ENCODE measurements at regions not wholly inside any gene's neighbourhood (a gene's known extent, or its start where the extent isn't known, plus 50 kb on each side); places are given as distances from the start of the nearest gene placed in this dataset.
A peak's percentile ranks its signal among the peaks of the same experiment; 100 is the strongest.

DNA sequence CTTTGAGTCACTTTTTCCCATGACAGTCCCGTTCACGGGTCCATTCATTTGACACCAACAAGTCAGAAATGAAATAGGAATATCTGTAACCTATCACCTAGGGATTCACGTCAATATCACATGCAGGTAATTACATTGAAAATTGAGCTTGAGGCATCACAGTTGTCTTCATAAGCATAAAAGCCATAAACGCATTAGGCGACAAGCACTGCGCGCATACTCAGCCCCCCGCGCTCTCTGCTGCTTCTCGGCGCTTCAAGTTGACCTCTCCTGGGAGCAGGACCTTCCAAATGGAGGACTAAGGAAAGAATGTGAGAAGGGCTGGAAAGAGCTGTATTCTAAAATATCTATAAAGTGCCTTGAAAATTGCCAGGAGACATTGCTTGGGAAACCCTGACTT lies 130.5 kb upstream of the TNS3 start:
- TF ChIP-seq EZH2 (IDR thresholded peaks at IDR 0.05; ENCODE audit: low read length, missing control alignments) (no peak), CTCF (conservative IDR thresholded peaks at IDR 0.05 in 1 of 2, IDR thresholded peaks at IDR 0.05 in 1 of 2; ENCODE audit: low read depth in 1 of 2, low read length in 2 of 2) (no peak)
- Histone ChIP-seq H2AFZ (ENCODE audit: low read length) (no peak overlapping the region), H3K36me3 (ENCODE audit: control insufficient read depth, insufficient read depth, low read length) (no peaks in the 10 kb centered on the region), H3K79me2 (ENCODE audit: control insufficient read depth, insufficient read depth, low read length) (no peaks in the 10 kb centered on the region), H3K27me3 (ENCODE audit: control insufficient read depth, insufficient read depth, low read length) (no peaks in the 10 kb centered on the region), H3K27ac (ENCODE audit: insufficient read depth, low read length) (no peak overlapping the region), H3K9ac (ENCODE audit: insufficient read depth, low read length) (no peak overlapping the region), H4K20me1 (ENCODE audit: control insufficient read depth, extremely low read depth, insufficient read depth, low read length) (no peaks in the 10 kb centered on the region), H3K4me2 (ENCODE audit: extremely low read depth, insufficient read depth, low read length) (no peak overlapping the region), H3K4me3 (replicated peaks in 1 of 4; ENCODE audit: control extremely low read depth in 1 of 4, insufficient read depth in 1 of 4, low read depth in 3 of 4, low read length in 4 of 4) (no peak overlapping the region), H3K9me3 (ENCODE audit: control insufficient read depth, insufficient read depth, low read depth, low read length) (no peaks in the 10 kb centered on the region), H3K4me1 (ENCODE audit: control insufficient read depth, extremely low read depth, insufficient read depth, low read length) (no peaks in the 10 kb centered on the region)
- no peak for DNase-seq (ENCODE audit: low read depth in 2 of 2)

DNA sequence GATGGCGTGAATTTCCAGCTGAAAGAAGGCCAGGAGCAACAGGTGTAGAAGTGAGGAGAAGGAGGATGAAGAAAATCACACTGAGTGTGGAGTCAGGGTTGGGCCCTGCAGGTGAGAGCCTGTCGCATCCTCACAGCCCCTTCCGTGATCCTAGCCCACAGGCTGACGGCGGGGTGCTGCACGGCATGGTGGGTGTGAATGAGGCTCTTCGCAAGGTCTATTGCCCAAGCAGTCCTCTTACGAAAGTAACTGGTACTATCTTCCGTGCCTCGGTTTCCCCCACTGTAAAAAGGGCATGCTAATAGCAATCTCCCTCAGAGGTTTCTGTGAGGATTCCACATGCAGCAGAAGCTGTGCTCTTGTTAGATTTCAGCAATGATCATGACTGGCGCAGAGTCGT lies 129.9 kb upstream of the TNS3 start:
- Histone ChIP-seq H3K9ac (ENCODE audit: insufficient read depth, low read length) (no peak overlapping the region), H3K36me3 (ENCODE audit: control insufficient read depth, insufficient read depth, low read length) (no peaks in the 10 kb centered on the region), H3K79me2 (ENCODE audit: control insufficient read depth, insufficient read depth, low read length) (no peaks in the 10 kb centered on the region), H3K4me3 (replicated peaks in 1 of 4; ENCODE audit: control extremely low read depth in 1 of 4, insufficient read depth in 1 of 4, low read depth in 3 of 4, low read length in 4 of 4) (no peak overlapping the region), H2AFZ (ENCODE audit: low read length) (no peak overlapping the region), H3K4me1 (ENCODE audit: control insufficient read depth, extremely low read depth, insufficient read depth, low read length) (no peaks in the 10 kb centered on the region), H3K27ac (ENCODE audit: insufficient read depth, low read length) (no peak overlapping the region), H3K27me3 (ENCODE audit: control insufficient read depth, insufficient read depth, low read length) (no peaks in the 10 kb centered on the region), H3K4me2 (ENCODE audit: extremely low read depth, insufficient read depth, low read length) (no peak overlapping the region), H3K9me3 (ENCODE audit: control insufficient read depth, insufficient read depth, low read depth, low read length) (no peaks in the 10 kb centered on the region), H4K20me1 (ENCODE audit: control insufficient read depth, extremely low read depth, insufficient read depth, low read length) (no peaks in the 10 kb centered on the region)
- no peak for DNase-seq (ENCODE audit: low read depth in 2 of 2)
- TF ChIP-seq CTCF (conservative IDR thresholded peaks at IDR 0.05 in 1 of 2, IDR thresholded peaks at IDR 0.05 in 1 of 2; ENCODE audit: low read depth in 1 of 2, low read length in 2 of 2) (no peak), EZH2 (IDR thresholded peaks at IDR 0.05; ENCODE audit: low read length, missing control alignments) (no peak)

DNA sequence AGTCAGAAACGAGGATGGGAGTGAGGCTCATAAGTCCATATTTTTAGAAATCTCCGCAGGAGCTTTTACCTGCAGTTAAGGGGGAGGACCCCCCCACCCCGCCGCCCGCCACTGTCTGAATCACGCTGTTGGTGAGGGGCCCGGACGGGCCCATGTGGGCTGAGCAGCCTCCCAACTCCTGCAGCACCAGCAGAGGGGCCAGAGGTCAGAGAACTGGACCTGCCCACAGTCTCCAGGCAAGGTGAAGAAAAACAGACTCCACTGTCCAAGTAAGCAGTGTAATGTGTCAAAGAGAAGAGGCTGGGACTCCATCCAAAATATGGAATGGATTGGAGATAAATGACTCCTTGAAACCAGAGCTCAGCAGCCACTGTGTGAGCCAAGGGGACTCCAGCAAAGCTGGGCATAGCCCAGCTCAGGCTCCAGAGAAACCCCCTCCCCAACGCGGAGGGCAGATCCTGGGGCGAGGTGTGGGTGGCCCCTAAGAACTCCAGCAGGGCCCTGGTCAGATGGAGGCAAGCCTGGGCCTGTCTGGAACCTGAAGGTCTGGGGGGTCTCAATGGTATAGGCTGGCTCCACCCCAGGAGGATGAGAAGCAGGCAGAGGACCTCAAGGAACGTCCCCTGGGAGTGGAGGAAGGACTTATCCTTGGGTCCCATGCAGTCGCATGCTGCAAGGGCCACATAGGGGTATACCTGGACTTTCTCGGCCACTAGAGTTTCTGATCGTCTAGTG lies 128.5 kb upstream of the TNS3 start:
- Histone ChIP-seq H3K79me2 (ENCODE audit: control insufficient read depth, insufficient read depth, low read length) (no peaks in the 10 kb centered on the region), H3K27me3 (ENCODE audit: control insufficient read depth, insufficient read depth, low read length) (no peaks in the 10 kb centered on the region), H3K27ac (ENCODE audit: insufficient read depth, low read length) (no peak overlapping the region), H3K9ac (ENCODE audit: insufficient read depth, low read length) (no peak overlapping the region), H3K4me3 (replicated peaks in 1 of 4; ENCODE audit: control extremely low read depth in 1 of 4, insufficient read depth in 1 of 4, low read depth in 3 of 4, low read length in 4 of 4) (no peak overlapping the region), H4K20me1 (ENCODE audit: control insufficient read depth, extremely low read depth, insufficient read depth, low read length) (no peaks in the 10 kb centered on the region), H3K4me1 (ENCODE audit: control insufficient read depth, extremely low read depth, insufficient read depth, low read length) (no peaks in the 10 kb centered on the region), H3K36me3 (ENCODE audit: control insufficient read depth, insufficient read depth, low read length) (no peaks in the 10 kb centered on the region), H3K4me2 (ENCODE audit: extremely low read depth, insufficient read depth, low read length) (no peak overlapping the region), H3K9me3 (ENCODE audit: control insufficient read depth, insufficient read depth, low read depth, low read length) (no peaks in the 10 kb centered on the region), H2AFZ (ENCODE audit: low read length) (no peak overlapping the region)
- peak; percentile 28 to 63 for DNase-seq (ENCODE audit: low read depth in 2 of 2)
- TF ChIP-seq EZH2 (IDR thresholded peaks at IDR 0.05; ENCODE audit: low read length, missing control alignments), result no peak
- no peak for TF ChIP-seq CTCF (conservative IDR thresholded peaks at IDR 0.05 in 1 of 2, IDR thresholded peaks at IDR 0.05 in 1 of 2; ENCODE audit: low read depth in 1 of 2, low read length in 2 of 2)

Measured in fibroblast of lung (primary cell).